PC-3 (cell line): ENCODE measurements at regions not wholly inside any gene's neighbourhood (a gene's known extent, or its start where the extent isn't known, plus 50 kb on each side); places are given as distances from the start of the nearest gene placed in this dataset.
"Not testable (repeated sequence)": the region's sequence is repeated elsewhere in the genome, so short reads cannot be mapped to it uniquely, and the experiment has no call there.

ENCODE experiments used
- ATAC-seq: fragments of 200-7000 bp; cut with Tn5 transposase; 2 replicates; pipeline ENCODE4 v1.9.1; 2020; ENCODE audit warnings: mild to moderate bottlenecking, moderate library complexity
- BruUV-seq: library from RNA; stranded (reverse); fragments of 400-500 nt; replicated peaks from 2 replicates; lab custom pipeline; 2021; lab: Mats Ljungman, UMichigan
- CTCF ChIA-PET: fragments of 300-600 bp; sonication (Branson Sonifier 250); formaldehyde crosslinking; loops from one replicate; lab custom pipeline; 2022; ENCODE audit warnings: antibody characterized with exemption; lab: Charles Lee
- POLR2A ChIA-PET: fragments of 300-600 bp; sonication (Branson Sonifier 250); formaldehyde crosslinking; loops from one replicate; lab custom pipeline; 2022; ENCODE audit warnings: antibody characterized with exemption; ENCODE audit not compliant: unreplicated experiment; lab: Charles Lee
- DNase-seq: peaks from one replicate; pipeline ENCODE4 v3.0.0-alpha.2; 2015
- H2AFZ ChIP-seq: fragments of 300-600 bp; sonication (generic); 2 replicates; pipeline ENCODE4 v1.6.0; 2016; ENCODE audit warnings: antibody characterized with exemption, low read length
- H3F3A ChIP-seq: fragments of 300-600 bp; sonication (generic); one replicate; pipeline ENCODE4 v1.6.0; 2017; ENCODE audit warnings: antibody characterized with exemption, low read length, control low read depth, mild to moderate bottlenecking; ENCODE audit not compliant: unreplicated experiment
- H3K27ac ChIP-seq: fragments of 300-600 bp; sonication (generic); 2 replicates; pipeline ENCODE4 v1.5.1; 2016; ENCODE audit warnings: mild to moderate bottlenecking, low read length
- H3K27me3 ChIP-seq: fragments of 300-600 bp; sonication (generic); 2 replicates; pipeline ENCODE4 v1.6.1; 2016; ENCODE audit warnings: low read length, mixed read lengths
- H3K36me3 ChIP-seq: fragments of 300-600 bp; sonication (generic); 2 replicates; pipeline ENCODE4 v1.6.1; 2016; ENCODE audit warnings: low read depth, mixed run types, low read length, mixed read lengths
- H3K4me1 ChIP-seq: fragments of 300-600 bp; sonication (generic); 2 replicates; pipeline ENCODE4 v1.5.1; 2016; ENCODE audit warnings: low read length; ENCODE audit not compliant: insufficient read depth
- H3K4me2 ChIP-seq: fragments of 300-600 bp; sonication (generic); 2 replicates; pipeline ENCODE4 v1.6.0; 2016; ENCODE audit warnings: low read length
- H3K4me3 ChIP-seq: fragments of 300-600 bp; sonication (generic); 2 replicates; pipeline ENCODE4 v1.5.1; 2016; ENCODE audit warnings: mild to moderate bottlenecking, low read length, mixed read lengths
- H3K79me2 ChIP-seq: fragments of 300-600 bp; sonication (generic); 2 replicates; pipeline ENCODE4 v1.6.1; 2017; ENCODE audit warnings: low read length, mixed read lengths
- H3K9ac ChIP-seq: fragments of 300-600 bp; sonication (generic); 2 replicates; pipeline ENCODE4 v1.6.0; 2016; ENCODE audit warnings: mild to moderate bottlenecking, low read length
- H3K9me2 ChIP-seq: fragments of 300-600 bp; sonication (generic); replicated peaks from 2 replicates; pipeline ENCODE4 v1.6.1; 2016; ENCODE audit warnings: mixed run types, low read length, mixed read lengths
- H3K9me3 ChIP-seq: fragments of 300-600 bp; sonication (generic); 2 replicates; pipeline ENCODE4 v1.6.1; 2016; ENCODE audit warnings: low read length, mixed read lengths
- H4K20me1 ChIP-seq: fragments of 300-600 bp; sonication (generic); 2 replicates; pipeline ENCODE4 v1.6.1; 2016; ENCODE audit warnings: low read length, mixed read lengths
- EZH2 ChIP-seq: fragments of 300-600 bp; sonication (generic); IDR thresholded peaks from one replicate; pipeline ENCODE4 v1.6.1; 2017; ENCODE audit warnings: antibody characterized with exemption, mild to moderate bottlenecking, low read length; ENCODE audit not compliant: unreplicated experiment
- EZH2phosphoT487 ChIP-seq: fragments of 300-600 bp; sonication (generic); IDR thresholded peaks from 2 replicates; pipeline ENCODE4 v1.6.1; 2018; ENCODE audit warnings: mild to moderate bottlenecking, antibody characterized with exemption, low read length, borderline replicate concordance
- intact Hi-C: fragments of 100-400 bp; cut with micrococcal nuclease; formaldehyde crosslinking; loops from 2 replicates; pipeline ENCODE4 v1.9.0; 2023
- TF ChIP-seq, protein P1 (sequence below): fragments of 300-600 bp; sonication (generic); conservative IDR thresholded peaks from 2 replicates; pipeline ENCODE4 v1.5.1; 2017; ENCODE audit warnings: antibody characterized with exemption, low read depth, mild to moderate bottlenecking, low read length

DNA sequence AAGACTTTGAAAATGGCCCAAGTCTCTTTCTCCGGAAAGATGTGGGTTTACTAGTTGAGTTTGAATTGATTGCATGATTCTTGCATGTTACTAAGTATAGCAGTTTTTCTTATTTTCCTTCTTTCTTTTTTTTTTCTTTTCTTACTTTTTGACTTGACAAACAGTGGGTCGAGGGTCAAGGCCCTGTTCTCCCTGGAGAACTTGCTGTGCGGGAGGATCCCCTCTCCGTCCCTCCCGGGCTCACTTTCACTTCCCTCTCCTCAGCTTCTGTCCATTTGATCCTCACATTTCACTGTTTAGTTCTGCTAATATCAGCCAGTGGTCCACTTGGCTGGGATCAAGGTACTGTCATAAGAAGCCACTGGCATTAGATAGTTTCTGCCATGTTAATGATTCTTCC is 767.4 kb downstream of the TDRD15 start:
- Histone ChIP-seq H4K20me1 (no peaks in the 10 kb centered on the region), H3K79me2 (no peaks in the 10 kb centered on the region), H3K4me2 (no peak overlapping the region), H3K4me1 (no peaks in the 10 kb centered on the region), H3K27ac (no peak overlapping the region), H3F3A (no peaks in the 10 kb centered on the region), H3K27me3 (no peaks in the 10 kb centered on the region), H2AFZ (no peak overlapping the region), H3K4me3 (no peak overlapping the region), H3K9me3 (0 out of 2 replicates have a peak, but pooled peaks cover 5% of the 10 kb centered on the region), H3K9ac (no peak overlapping the region), H3K36me3 (no peaks in the 10 kb centered on the region), H3K9me2 (no peaks in the 10 kb centered on the region)
- no peak for ATAC-seq
- POLR2A ChIA-PET, result no interaction called here
- BruUV-seq, result no TSS peak
- TF ChIP-seq EZH2phosphoT487 (no peak), EZH2 (no peak)
- TF ChIP-seq, protein P1, sequence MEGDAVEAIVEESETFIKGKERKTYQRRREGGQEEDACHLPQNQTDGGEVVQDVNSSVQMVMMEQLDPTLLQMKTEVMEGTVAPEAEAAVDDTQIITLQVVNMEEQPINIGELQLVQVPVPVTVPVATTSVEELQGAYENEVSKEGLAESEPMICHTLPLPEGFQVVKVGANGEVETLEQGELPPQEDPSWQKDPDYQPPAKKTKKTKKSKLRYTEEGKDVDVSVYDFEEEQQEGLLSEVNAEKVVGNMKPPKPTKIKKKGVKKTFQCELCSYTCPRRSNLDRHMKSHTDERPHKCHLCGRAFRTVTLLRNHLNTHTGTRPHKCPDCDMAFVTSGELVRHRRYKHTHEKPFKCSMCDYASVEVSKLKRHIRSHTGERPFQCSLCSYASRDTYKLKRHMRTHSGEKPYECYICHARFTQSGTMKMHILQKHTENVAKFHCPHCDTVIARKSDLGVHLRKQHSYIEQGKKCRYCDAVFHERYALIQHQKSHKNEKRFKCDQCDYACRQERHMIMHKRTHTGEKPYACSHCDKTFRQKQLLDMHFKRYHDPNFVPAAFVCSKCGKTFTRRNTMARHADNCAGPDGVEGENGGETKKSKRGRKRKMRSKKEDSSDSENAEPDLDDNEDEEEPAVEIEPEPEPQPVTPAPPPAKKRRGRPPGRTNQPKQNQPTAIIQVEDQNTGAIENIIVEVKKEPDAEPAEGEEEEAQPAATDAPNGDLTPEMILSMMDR, result no peak
- DNase-seq, result no peak
- CTCF ChIA-PET, result no interaction called here
- intact Hi-C loops, result no loop called here

DNA sequence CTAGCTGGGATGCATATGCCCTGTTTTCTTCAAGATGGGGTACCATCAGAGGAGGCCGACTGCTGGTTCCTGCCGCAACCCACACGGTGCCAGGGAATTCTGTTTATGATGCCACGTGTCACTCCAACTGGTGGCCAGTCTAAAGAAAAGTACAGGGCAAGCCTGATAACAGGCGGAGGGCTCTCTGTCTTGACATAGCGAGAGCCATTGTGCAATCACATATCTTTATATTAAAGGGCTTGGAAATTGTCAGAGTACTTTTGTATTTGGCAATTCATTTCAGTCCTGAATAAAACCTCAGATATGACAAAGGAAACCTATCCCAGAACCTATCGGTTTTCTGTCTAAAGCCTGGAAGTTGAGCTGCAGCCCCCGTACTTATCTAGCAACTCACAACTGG is 768.4 kb downstream of the TDRD15 start:
- Histone ChIP-seq H3K9me3 (0 out of 2 replicates have a peak, but pooled peaks cover 2% of the 10 kb centered on the region), H3K36me3 (no peaks in the 10 kb centered on the region), H2AFZ (no peak overlapping the region), H3F3A (no peaks in the 10 kb centered on the region), H3K9ac (no peak overlapping the region), H3K79me2 (no peaks in the 10 kb centered on the region), H3K4me2 (no peak overlapping the region), H4K20me1 (no peaks in the 10 kb centered on the region), H3K27me3 (no peaks in the 10 kb centered on the region), H3K9me2 (no peaks in the 10 kb centered on the region), H3K4me1 (no peaks in the 10 kb centered on the region), H3K27ac (no peak overlapping the region), H3K4me3 (no peak overlapping the region)
- ATAC-seq (no peak), DNase-seq (no peak)
- ChIA-PET CTCF (no interaction called here), POLR2A (no interaction called here)
- intact Hi-C loops, result no loop called here
- TF ChIP-seq EZH2phosphoT487, result no peak
- TF ChIP-seq, protein P1, result no peak
- TF ChIP-seq EZH2, result no peak
- BruUV-seq, result no TSS peak

DNA sequence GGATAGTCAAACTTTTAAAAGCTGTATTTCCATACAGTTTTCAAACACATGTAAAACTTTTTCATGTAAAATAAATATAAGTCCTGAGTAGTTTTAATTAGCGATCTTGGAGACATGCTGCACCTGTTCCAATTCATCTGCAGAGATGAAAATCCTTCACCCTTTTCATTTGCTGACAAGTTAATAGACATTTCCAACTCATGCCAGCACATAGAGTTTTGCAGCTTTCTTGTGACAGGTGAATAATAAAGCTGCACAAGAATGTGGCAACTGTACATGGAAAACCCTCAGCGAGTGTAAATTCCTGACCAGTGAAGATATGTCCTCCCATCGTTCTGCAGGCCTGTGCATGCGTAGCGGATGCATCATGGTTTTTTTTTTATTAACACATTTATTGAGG is 771.4 kb downstream of the TDRD15 start:
- H3K27ac ChIP-seq, result no peak overlapping the region
- no peaks in the 10 kb centered on the region for H3K36me3 ChIP-seq
- intact Hi-C loops, result no loop called here
- H2AFZ ChIP-seq, result no peak overlapping the region
- no peaks in the 10 kb centered on the region for H3F3A ChIP-seq
- H3K9me3 ChIP-seq, result no peaks in the 10 kb centered on the region
- H4K20me1 ChIP-seq, result no peaks in the 10 kb centered on the region
- no peaks in the 10 kb centered on the region for H3K79me2 ChIP-seq
- no peaks in the 10 kb centered on the region for H3K4me1 ChIP-seq
- ATAC-seq, result no peak
- TF ChIP-seq, protein P1, result no peak
- TF ChIP-seq EZH2phosphoT487, result no peak
- no peak for TF ChIP-seq EZH2
- H3K27me3 ChIP-seq, result no peaks in the 10 kb centered on the region
- POLR2A ChIA-PET, result no interaction called here
- CTCF ChIA-PET, result no interaction called here
- H3K4me3 ChIP-seq, result no peak overlapping the region
- BruUV-seq, result no TSS peak
- no peaks in the 10 kb centered on the region for H3K9me2 ChIP-seq
- no peak for DNase-seq
- H3K9ac ChIP-seq, result no peak overlapping the region
- no peak overlapping the region for H3K4me2 ChIP-seq

DNA sequence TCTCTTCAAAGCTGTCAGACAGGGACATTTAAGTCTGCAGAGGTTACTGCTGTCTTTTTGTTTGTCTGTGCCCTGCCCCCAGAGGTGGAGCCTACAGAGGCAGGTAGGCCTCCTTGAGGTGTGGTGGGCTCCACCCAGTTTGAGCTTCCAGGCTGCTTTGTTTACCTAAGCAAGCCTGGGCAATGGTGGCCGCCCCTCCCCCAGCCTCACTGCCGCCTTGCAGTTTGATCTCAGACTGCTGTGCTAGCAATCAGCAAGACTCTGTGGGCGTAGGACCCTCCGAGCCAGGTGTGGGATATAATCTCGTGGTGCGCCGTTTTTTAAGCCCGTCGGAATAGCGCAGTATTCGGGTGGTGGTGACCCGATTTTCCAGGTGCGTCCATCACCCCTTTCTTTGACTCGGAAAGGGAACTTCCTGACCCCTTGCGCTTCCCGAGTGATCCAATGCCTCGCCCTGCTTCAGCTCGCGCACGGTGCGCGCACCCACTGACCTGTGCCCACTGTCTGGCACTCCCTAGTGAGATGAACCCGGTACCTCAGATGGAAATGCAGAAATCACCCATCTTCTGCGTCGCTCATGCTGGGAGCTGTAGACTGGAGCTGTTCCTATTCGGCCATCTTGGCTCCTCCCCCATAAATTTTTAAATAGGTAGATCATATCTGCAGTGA is 785.1 kb downstream of the TDRD15 start:
- H3K9ac ChIP-seq, H3K79me2 ChIP-seq, BruUV-seq, H3K4me2 ChIP-seq, DNase-seq, intact Hi-C loops, H3K4me1 ChIP-seq, H3K36me3 ChIP-seq, H3K9me3 ChIP-seq, CTCF ChIA-PET, H3K27ac ChIP-seq, ATAC-seq, H3F3A ChIP-seq, H3K9me2 ChIP-seq, POLR2A ChIA-PET, H2AFZ ChIP-seq, H4K20me1 ChIP-seq, H3K27me3 ChIP-seq, H3K4me3 ChIP-seq: not testable (repeated sequence)
